ENCODE measurements at regions not wholly inside any gene's neighbourhood (a gene's known extent, or its start where the extent isn't known, plus 50 kb on each side); places are given as distances from the start of the nearest gene placed in this dataset.

DNA sequence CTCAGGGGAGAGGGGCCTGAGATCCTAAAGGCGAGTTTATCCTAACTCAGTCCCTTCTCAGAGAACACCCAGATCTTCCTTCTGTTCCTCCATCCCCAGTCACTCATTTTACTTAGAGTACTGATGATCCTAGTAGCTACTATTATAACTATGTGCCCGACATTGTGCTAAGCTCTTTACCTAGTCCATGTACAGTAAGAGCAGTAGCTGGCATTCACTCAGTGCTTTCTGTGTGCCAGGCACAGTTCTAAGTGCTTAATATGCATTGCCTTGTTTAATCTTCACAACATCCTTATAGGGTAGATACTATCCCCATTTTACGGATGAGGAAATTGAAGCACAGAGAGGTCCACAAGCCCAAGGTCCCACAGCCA lies 58.3 kb downstream of the FRMPD3 start:
- Histone ChIP-seq H3K4me3 (ENCODE audit: extremely low read depth in 1 of 4, insufficient read depth in 2 of 4, low read depth in 3 of 4, low read length in 4 of 4) (peak overlapping the region in 2 of 4 experiments; percentile 30 to 64; a peak in 4 of 8 replicates), H3K4ac (replicated peaks; ENCODE audit: insufficient read length, low read depth, low read length) (no peak overlapping the region), H3K18ac (ENCODE audit: extremely low read depth, low read length) (no peak overlapping the region), H2BK15ac (ENCODE audit: low read length) (no peak overlapping the region), H2BK5ac (ENCODE audit: low read depth, low read length) (no peak overlapping the region), H2AFZ (ENCODE audit: low read length) (no peak overlapping the region), H3K27ac (ENCODE audit: low read depth, low read length) (no peak overlapping the region), H2BK12ac (ENCODE audit: low read depth, low read length) (no peak overlapping the region), H3K14ac (ENCODE audit: insufficient read length) (no peak overlapping the region), H4K20me1 (replicated peaks in 1 of 2; ENCODE audit: control insufficient read depth in 1 of 2, insufficient read depth in 2 of 2, low read length in 2 of 2) (no peaks in the 10 kb centered on the region), H3K9ac (replicated peaks in 1 of 4; ENCODE audit: extremely low read depth in 1 of 4, low read depth in 3 of 4, low read length in 3 of 4) (no peak overlapping the region), H3K4me2 (ENCODE audit: insufficient read depth in 1 of 2, low read depth in 2 of 2, low read length in 2 of 2) (peak overlapping the region; percentile 67 to 70), H3K9me3 (ENCODE audit: insufficient read depth in 2 of 2, low read depth in 1 of 2, low read length in 1 of 2) (no peaks in the 10 kb centered on the region), H2BK20ac (ENCODE audit: low read length) (no peak overlapping the region), H3K79me1 (ENCODE audit: low read depth, low read length) (no peaks in the 10 kb centered on the region), H3K4me1 (replicated peaks in 1 of 4; ENCODE audit: control insufficient read depth in 3 of 4, insufficient read depth in 4 of 4, low read length in 3 of 4) (no peaks in the 10 kb centered on the region; a peak in 2 of 7 replicates), H3K27me3 (replicated peaks in 1 of 4; ENCODE audit: control insufficient read depth in 3 of 4, extremely low read depth in 1 of 4, insufficient read depth in 3 of 4, low read length in 3 of 4) (peaks cover 12 to 51% (median 37%) of the 10 kb centered on the region in 4 experiments), H4K5ac (ENCODE audit: insufficient read length, low read depth, low read length) (no peak overlapping the region), H3K23ac (ENCODE audit: insufficient read length) (no peak overlapping the region), H4K8ac (ENCODE audit: extremely low read depth, insufficient read depth, low read length) (no peak overlapping the region), H3K23me2 (ENCODE audit: low read depth, low read length) (peaks cover 4% of the 10 kb centered on the region; the same call in 1 of the 2 replicates), H3K56ac (replicated peaks; ENCODE audit: insufficient read length, low read depth, low read length) (no peak overlapping the region), H2AK5ac (ENCODE audit: low read depth, low read length) (no peak overlapping the region), H3K36me3 (ENCODE audit: control insufficient read depth in 2 of 4, insufficient read depth in 4 of 4, low read length in 3 of 4) (no peaks in the 10 kb centered on the region), H2BK120ac (replicated peaks; ENCODE audit: low read depth, low read length) (no peak overlapping the region), H4K91ac (replicated peaks; ENCODE audit: insufficient read length, low read length) (no peak overlapping the region), H3K79me2 (ENCODE audit: control insufficient read depth in 1 of 2, insufficient read depth in 2 of 2, low read length in 2 of 2) (no peaks in the 10 kb centered on the region)
- POLR2A ChIA-PET (ENCODE audit: partially characterized antibody): no interaction called here
- no peak for DNase-seq (ENCODE audit: low read depth in 1 of 2, low spot score in 2 of 2)
- CTCF ChIA-PET (ENCODE audit: partially characterized antibody): interaction anchor here (0.7 to 1.1 kb wide), 5 partner anchors 12 to 115 kb away, joined by 3 to 4 read pairs (median 3); no protein-coding TSS in a partner anchor
- WGBS, 2 experiments (ENCODE audit: extremely low coverage in 1 of 2, insufficient coverage in 1 of 2, insufficient read length in 1 of 2, insufficient replicate concordance in 2 of 2, low coverage in 1 of 2, low lambda C conversion rate in 2 of 2, missing lambda C conversion rate in 1 of 2): 58% methylated on average over 2 of the region's 3 CpGs; no CpG with 5 or more reads in 1 of the 2 experiments
- no peak for TF ChIP-seq RBBP5 (IDR thresholded peaks at IDR 0.05; ENCODE audit: borderline replicate concordance, low read depth, low read length)
- TF ChIP-seq MAX (IDR thresholded peaks at IDR 0.05): no peak
- TF ChIP-seq CEBPB (IDR thresholded peaks at IDR 0.05; ENCODE audit: low read depth, low read length): no peak
- TF ChIP-seq GTF2F1 (IDR thresholded peaks at IDR 0.05; ENCODE audit: borderline replicate concordance, low read depth, low read length): no peak
- TF ChIP-seq BRCA1 (IDR thresholded peaks at IDR 0.05; ENCODE audit: low read depth, low read length): no peak
- no peak for TF ChIP-seq SIX5 (IDR thresholded peaks at IDR 0.05; ENCODE audit: low read depth, low read length)
- TF ChIP-seq SP1 (IDR thresholded peaks at IDR 0.05; ENCODE audit: low read depth, low read length): no peak
- no peak for TF ChIP-seq JUN (IDR thresholded peaks at IDR 0.05; ENCODE audit: low read depth, low read length)
- no peak for TF ChIP-seq USF2 (IDR thresholded peaks at IDR 0.05; ENCODE audit: low read length)
- TF ChIP-seq RNF2 (IDR thresholded peaks at IDR 0.05; ENCODE audit: borderline replicate concordance, low read depth, low read length, missing control alignments, poor library complexity, severe bottlenecking): no peak
- no peak for TF ChIP-seq SP2 (IDR thresholded peaks at IDR 0.05; ENCODE audit: low read length)
- no peak for FAIRE-seq

All from H1 (cell line).